ENCODE measurements at regions not wholly inside any gene's neighbourhood (a gene's known extent, or its start where the extent isn't known, plus 50 kb on each side); places are given as distances from the start of the nearest gene placed in this dataset.

- TF ChIP-seq POLR2AphosphoS5 (IDR thresholded peaks at IDR 0.05), result no peak
- TF ChIP-seq, protein P1, sequence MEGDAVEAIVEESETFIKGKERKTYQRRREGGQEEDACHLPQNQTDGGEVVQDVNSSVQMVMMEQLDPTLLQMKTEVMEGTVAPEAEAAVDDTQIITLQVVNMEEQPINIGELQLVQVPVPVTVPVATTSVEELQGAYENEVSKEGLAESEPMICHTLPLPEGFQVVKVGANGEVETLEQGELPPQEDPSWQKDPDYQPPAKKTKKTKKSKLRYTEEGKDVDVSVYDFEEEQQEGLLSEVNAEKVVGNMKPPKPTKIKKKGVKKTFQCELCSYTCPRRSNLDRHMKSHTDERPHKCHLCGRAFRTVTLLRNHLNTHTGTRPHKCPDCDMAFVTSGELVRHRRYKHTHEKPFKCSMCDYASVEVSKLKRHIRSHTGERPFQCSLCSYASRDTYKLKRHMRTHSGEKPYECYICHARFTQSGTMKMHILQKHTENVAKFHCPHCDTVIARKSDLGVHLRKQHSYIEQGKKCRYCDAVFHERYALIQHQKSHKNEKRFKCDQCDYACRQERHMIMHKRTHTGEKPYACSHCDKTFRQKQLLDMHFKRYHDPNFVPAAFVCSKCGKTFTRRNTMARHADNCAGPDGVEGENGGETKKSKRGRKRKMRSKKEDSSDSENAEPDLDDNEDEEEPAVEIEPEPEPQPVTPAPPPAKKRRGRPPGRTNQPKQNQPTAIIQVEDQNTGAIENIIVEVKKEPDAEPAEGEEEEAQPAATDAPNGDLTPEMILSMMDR (IDR thresholded peaks at IDR 0.05 in 8 of 11, conservative IDR thresholded peaks at IDR 0.05 in 3 of 11), result no peak
- TF ChIP-seq POLR2A (IDR thresholded peaks at IDR 0.05), result no peak
Measured at GRCh38 chr4:182175788-182176519, 67.2 kb upstream of the TENM3 start.
